ENCODE measurements at regions not wholly inside any gene's neighbourhood (a gene's known extent, or its start where the extent isn't known, plus 50 kb on each side); places are given as distances from the start of the nearest gene placed in this dataset.
"Not testable (repeated sequence)": the region's sequence is repeated elsewhere in the genome, so short reads cannot be mapped to it uniquely, and the experiment has no call there.

DNA sequence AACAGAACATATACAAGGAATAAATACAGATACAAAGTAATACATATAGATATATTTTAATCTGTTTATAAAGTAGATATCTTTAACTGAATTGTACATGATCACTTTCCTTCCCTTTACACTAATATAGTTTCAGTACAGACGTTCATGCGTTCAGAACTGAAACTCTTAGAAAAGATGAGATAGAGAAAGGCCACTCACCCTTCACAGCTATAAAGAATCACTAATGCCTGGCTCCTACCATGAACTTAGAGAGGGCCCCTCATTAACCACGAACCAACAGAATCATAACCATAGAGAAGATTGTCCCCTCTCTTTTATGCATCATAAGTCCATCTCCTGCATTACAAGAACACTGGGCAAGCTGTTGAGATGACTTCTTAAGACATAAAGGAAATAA, 399.0 kb downstream of the COG6 start:
- not testable (repeated sequence) for TF ChIP-seq FOXP1 (CRISPR knock-in tag; IDR thresholded peaks at IDR 0.05; ENCODE audit: borderline replicate concordance); SP1 (CRISPR knock-in tag; conservative IDR thresholded peaks at IDR 0.05); CBFB (CRISPR knock-in tag; IDR thresholded peaks at IDR 0.05; ENCODE audit: low read depth); ELF4 (CRISPR knock-in tag; IDR thresholded peaks at IDR 0.05; ENCODE audit: low read depth); NR2C2 (CRISPR knock-in tag; IDR thresholded peaks at IDR 0.05); ZNF138 (CRISPR knock-in tag; conservative IDR thresholded peaks at IDR 0.05)
- TF ChIP-seq, protein P1, sequence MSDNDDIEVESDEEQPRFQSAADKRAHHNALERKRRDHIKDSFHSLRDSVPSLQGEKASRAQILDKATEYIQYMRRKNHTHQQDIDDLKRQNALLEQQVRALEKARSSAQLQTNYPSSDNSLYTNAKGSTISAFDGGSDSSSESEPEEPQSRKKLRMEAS (CRISPR knock-in tag; IDR thresholded peaks at IDR 0.05) = not testable (repeated sequence)
- TF ChIP-seq, protein P2, sequence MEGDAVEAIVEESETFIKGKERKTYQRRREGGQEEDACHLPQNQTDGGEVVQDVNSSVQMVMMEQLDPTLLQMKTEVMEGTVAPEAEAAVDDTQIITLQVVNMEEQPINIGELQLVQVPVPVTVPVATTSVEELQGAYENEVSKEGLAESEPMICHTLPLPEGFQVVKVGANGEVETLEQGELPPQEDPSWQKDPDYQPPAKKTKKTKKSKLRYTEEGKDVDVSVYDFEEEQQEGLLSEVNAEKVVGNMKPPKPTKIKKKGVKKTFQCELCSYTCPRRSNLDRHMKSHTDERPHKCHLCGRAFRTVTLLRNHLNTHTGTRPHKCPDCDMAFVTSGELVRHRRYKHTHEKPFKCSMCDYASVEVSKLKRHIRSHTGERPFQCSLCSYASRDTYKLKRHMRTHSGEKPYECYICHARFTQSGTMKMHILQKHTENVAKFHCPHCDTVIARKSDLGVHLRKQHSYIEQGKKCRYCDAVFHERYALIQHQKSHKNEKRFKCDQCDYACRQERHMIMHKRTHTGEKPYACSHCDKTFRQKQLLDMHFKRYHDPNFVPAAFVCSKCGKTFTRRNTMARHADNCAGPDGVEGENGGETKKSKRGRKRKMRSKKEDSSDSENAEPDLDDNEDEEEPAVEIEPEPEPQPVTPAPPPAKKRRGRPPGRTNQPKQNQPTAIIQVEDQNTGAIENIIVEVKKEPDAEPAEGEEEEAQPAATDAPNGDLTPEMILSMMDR (IDR thresholded peaks at IDR 0.05) = not testable (repeated sequence)
- TF ChIP-seq, protein P3, sequence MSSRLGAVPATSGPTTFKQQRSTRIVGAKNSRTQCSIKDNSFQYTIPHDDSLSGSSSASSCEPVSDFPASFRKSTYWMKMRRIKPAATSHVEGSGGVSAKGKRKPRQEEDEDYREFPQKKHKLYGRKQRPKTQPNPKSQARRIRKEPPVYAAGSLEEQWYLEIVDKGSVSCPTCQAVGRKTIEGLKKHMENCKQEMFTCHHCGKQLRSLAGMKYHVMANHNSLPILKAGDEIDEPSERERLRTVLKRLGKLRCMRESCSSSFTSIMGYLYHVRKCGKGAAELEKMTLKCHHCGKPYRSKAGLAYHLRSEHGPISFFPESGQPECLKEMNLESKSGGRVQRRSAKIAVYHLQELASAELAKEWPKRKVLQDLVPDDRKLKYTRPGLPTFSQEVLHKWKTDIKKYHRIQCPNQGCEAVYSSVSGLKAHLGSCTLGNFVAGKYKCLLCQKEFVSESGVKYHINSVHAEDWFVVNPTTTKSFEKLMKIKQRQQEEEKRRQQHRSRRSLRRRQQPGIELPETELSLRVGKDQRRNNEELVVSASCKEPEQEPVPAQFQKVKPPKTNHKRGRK (CRISPR knock-in tag; IDR thresholded peaks at IDR 0.05; ENCODE audit: borderline replicate concordance) = not testable (repeated sequence)
- TF ChIP-seq, protein P4, sequence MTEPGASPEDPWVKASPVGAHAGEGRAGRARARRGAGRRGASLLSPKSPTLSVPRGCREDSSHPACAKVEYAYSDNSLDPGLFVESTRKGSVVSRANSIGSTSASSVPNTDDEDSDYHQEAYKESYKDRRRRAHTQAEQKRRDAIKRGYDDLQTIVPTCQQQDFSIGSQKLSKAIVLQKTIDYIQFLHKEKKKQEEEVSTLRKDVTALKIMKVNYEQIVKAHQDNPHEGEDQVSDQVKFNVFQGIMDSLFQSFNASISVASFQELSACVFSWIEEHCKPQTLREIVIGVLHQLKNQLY (CRISPR knock-in tag; IDR thresholded peaks at IDR 0.05) = not testable (repeated sequence)
- TF ChIP-seq, protein P5, sequence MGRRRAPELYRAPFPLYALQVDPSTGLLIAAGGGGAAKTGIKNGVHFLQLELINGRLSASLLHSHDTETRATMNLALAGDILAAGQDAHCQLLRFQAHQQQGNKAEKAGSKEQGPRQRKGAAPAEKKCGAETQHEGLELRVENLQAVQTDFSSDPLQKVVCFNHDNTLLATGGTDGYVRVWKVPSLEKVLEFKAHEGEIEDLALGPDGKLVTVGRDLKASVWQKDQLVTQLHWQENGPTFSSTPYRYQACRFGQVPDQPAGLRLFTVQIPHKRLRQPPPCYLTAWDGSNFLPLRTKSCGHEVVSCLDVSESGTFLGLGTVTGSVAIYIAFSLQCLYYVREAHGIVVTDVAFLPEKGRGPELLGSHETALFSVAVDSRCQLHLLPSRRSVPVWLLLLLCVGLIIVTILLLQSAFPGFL (CRISPR knock-in tag; IDR thresholded peaks at IDR 0.05; ENCODE audit: borderline replicate concordance) = not testable (repeated sequence)
- TF ChIP-seq, protein P6, sequence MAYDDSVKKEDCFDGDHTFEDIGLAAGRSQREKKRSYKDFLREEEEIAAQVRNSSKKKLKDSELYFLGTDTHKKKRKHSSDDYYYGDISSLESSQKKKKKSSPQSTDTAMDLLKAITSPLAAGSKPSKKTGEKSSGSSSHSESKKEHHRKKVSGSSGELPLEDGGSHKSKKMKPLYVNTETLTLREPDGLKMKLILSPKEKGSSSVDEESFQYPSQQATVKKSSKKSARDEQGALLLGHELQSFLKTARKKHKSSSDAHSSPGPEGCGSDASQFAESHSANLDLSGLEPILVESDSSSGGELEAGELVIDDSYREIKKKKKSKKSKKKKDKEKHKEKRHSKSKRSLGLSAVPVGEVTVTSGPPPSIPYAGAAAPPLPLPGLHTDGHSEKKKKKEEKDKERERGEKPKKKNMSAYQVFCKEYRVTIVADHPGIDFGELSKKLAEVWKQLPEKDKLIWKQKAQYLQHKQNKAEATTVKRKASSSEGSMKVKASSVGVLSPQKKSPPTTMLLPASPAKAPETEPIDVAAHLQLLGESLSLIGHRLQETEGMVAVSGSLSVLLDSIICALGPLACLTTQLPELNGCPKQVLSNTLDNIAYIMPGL (CRISPR knock-in tag; IDR thresholded peaks at IDR 0.05) = not testable (repeated sequence)
